Endodermal cell (in vitro differentiated cells): ENCODE measurements at regions not wholly inside any gene's neighbourhood (a gene's known extent, or its start where the extent isn't known, plus 50 kb on each side); places are given as distances from the start of the nearest gene placed in this dataset.
"Not testable (repeated sequence)": the region's sequence is repeated elsewhere in the genome, so short reads cannot be mapped to it uniquely, and the experiment has no call there.

Experiments used
- DNase-seq: peaks from one replicate; pipeline ENCODE4 v3.0.0-alpha.2; 2017
- H3K27ac ChIP-seq: 2 replicates; pipeline ENCODE4 v1.5.1; 2013; ENCODE audit warnings: mild to moderate bottlenecking, low read depth, low read length, moderate library complexity
- H3K27me3 ChIP-seq: 2 replicates; pipeline ENCODE4 v1.6.1; 2013; ENCODE audit warnings: mild to moderate bottlenecking, low read length, moderate library complexity; ENCODE audit not compliant: insufficient read depth, control insufficient read depth, poor library complexity, severe bottlenecking
- H3K36me3 ChIP-seq: 2 replicates; pipeline ENCODE4 v1.7.0; 2013; ENCODE audit warnings: mild to moderate bottlenecking, low read length, moderate library complexity; ENCODE audit not compliant: control insufficient read depth, insufficient read depth
- H3K4me1 ChIP-seq: one replicate; pipeline ENCODE4 v1.7.0; 2013; ENCODE audit warnings: low read length; ENCODE audit not compliant: control insufficient read depth, insufficient read depth
- H3K4me3 ChIP-seq: 2 replicates; pipeline ENCODE4 v1.5.1; 2013; ENCODE audit warnings: mild to moderate bottlenecking, low read length, moderate library complexity
- H3K9ac ChIP-seq: 2 replicates; pipeline ENCODE4 v1.6.1; 2013; ENCODE audit warnings: mild to moderate bottlenecking, low read length, moderate library complexity; ENCODE audit not compliant: poor library complexity, severe bottlenecking; ENCODE audit errors: extremely low read depth
- H3K9me3 ChIP-seq: 2 replicates; pipeline ENCODE4 v1.6.1; 2013; ENCODE audit warnings: mild to moderate bottlenecking, low read length, moderate library complexity; ENCODE audit not compliant: control insufficient read depth
- H3K27ac Mint-ChIP-seq: 2 replicates; pipeline ENCODE4 v1.8.0; 2020; ENCODE audit warnings: mixed read lengths
- H3K27me3 Mint-ChIP-seq: 2 replicates; pipeline ENCODE4 v1.8.0; 2021; ENCODE audit warnings: mild to moderate bottlenecking, mixed read lengths; ENCODE audit not compliant: insufficient read depth
- H3K36me3 Mint-ChIP-seq: 2 replicates; pipeline ENCODE4 v1.8.0; 2020; ENCODE audit warnings: low read depth, mixed read lengths
- H3K4me1 Mint-ChIP-seq: 2 replicates; pipeline ENCODE4 v1.8.0; 2020; ENCODE audit warnings: mixed read lengths
- H3K4me3 Mint-ChIP-seq: 2 replicates; pipeline ENCODE4 v1.8.0; 2020; ENCODE audit warnings: mild to moderate bottlenecking, moderate library complexity, mixed read lengths
- H3K9me3 Mint-ChIP-seq: 2 replicates; pipeline ENCODE4 v1.8.0; 2020; ENCODE audit warnings: mild to moderate bottlenecking, mixed read lengths
- CTCF ChIP-seq: fragments of 200-600 bp; sonication (generic); conservative IDR thresholded peaks from 2 replicates; pipeline ENCODE4 v1.5.0; 2021; ENCODE audit warnings: antibody characterized with exemption, mild to moderate bottlenecking
- WGBS, 2 experiments: methylation state at CpG; one replicate each; pipeline versions ENCODE4 v1.1.5 to v1.1.7; 2013; ENCODE audit warnings: missing lambda C conversion rate in 2 of 2, mixed read lengths in 1 of 2; ENCODE audit not compliant: insufficient coverage in 1 of 2, insufficient read length in 1 of 2; 5-methylcytosine and 5-hydroxymethylcytosine counted together

- Histone ChIP-seq H3K36me3 (no peaks in the 10 kb centered on the region), H3K4me3 (no peak overlapping the region), H3K4me1 (no peaks in the 10 kb centered on the region), H3K9me3 (no peaks in the 10 kb centered on the region), H3K9ac (no peak overlapping the region), H3K27ac (no peak overlapping the region), H3K27me3 (no peaks in the 10 kb centered on the region)
- Mint-ChIP-seq H3K4me1 (no peaks in the 10 kb centered on the region), H3K27me3 (no peaks in the 10 kb centered on the region), H3K9me3 (peaks cover 1% of the 10 kb centered on the region), H3K36me3 (no peaks in the 10 kb centered on the region), H3K4me3 (no peak overlapping the region), H3K27ac (no peak overlapping the region)
- no peak for DNase-seq
- no peak for TF ChIP-seq CTCF
- WGBS, 2 experiments = 89 to 100% methylated on average over 2 to 5 of the region's 5 CpGs
Observed at GRCh38 chr5:87198010-87198409, 69.7 kb upstream of the RASA1 start.

DNA sequence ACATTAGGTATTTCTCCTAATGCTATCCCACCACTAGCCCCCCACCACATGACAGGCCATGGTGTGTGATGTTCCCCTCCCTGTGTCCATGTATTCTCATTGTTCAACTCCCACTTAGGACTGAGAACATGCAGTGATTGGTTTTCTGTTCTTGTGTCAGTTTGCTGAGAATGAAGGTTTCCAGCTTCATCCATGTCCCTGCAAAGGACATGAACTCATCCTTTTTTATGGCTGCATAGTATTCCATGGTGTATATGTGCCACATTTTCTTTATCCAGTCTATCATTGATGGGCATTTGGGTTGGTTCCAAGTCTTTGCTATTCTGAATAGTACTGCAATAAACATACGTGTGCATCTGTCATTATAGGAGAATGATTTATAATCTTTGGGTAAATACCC is 68.4 kb upstream of the RASA1 start:
- 95% methylated on average over 1 of the region's 1 CpG; no CpG with 5 or more reads in 1 of the 2 experiments for WGBS, 2 experiments
- not testable (repeated sequence) for H3K9ac ChIP-seq, H3K4me3 Mint-ChIP-seq, H3K36me3 ChIP-seq, H3K4me1 ChIP-seq, H3K27ac Mint-ChIP-seq, H3K27me3 ChIP-seq, H3K9me3 ChIP-seq, DNase-seq, H3K27ac ChIP-seq, H3K4me3 ChIP-seq, H3K4me1 Mint-ChIP-seq, H3K9me3 Mint-ChIP-seq, H3K36me3 Mint-ChIP-seq, H3K27me3 Mint-ChIP-seq

DNA sequence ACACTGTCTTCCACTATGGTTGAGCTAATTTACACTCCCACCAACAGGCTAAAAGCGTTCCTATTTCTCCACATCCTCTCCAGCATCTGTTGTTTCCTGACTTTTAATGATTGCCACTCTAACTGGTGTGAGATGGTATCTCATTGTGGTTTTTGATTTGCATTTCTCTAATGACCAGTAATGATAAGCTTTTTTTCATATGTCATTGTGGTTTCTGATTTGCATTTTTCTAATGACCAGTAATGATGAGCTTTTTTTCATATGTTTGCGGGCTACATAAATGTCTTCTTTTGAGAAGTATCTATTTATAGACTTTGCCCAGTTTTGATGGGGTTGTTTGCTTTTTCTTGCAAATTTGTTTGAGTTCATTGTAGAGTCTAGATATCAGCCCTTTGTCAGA is 68.0 kb upstream of the RASA1 start:
- H3K27ac ChIP-seq, H3K27me3 Mint-ChIP-seq, H3K9me3 ChIP-seq, DNase-seq, H3K36me3 Mint-ChIP-seq, H3K4me1 Mint-ChIP-seq, H3K4me3 ChIP-seq, H3K27ac Mint-ChIP-seq, H3K9ac ChIP-seq, H3K27me3 ChIP-seq, H3K4me3 Mint-ChIP-seq, H3K4me1 ChIP-seq, H3K9me3 Mint-ChIP-seq, H3K36me3 ChIP-seq: not testable (repeated sequence)
- 81 to 92% methylated on average over 2 of the region's 2 CpGs for WGBS, 2 experiments

- Mint-ChIP-seq H3K27ac (no peak overlapping the region), H3K4me3 (no peak overlapping the region), H3K4me1 (no peaks in the 10 kb centered on the region), H3K36me3 (no peaks in the 10 kb centered on the region), H3K27me3 (no peaks in the 10 kb centered on the region), H3K9me3 (peaks cover 8% of the 10 kb centered on the region)
- Histone ChIP-seq H3K36me3 (no peaks in the 10 kb centered on the region), H3K4me3 (no peak overlapping the region), H3K9ac (no peak overlapping the region), H3K4me1 (no peaks in the 10 kb centered on the region), H3K27ac (no peak overlapping the region), H3K27me3 (no peaks in the 10 kb centered on the region), H3K9me3 (no peaks in the 10 kb centered on the region)
- 95% methylated on average over 1 of the region's 1 CpG; no CpG with 5 or more reads in 1 of the 2 experiments for WGBS, 2 experiments
- no peak for DNase-seq
- no peak for TF ChIP-seq CTCF
Observed at GRCh38 chr5:87210076-87210475, 57.6 kb upstream of the RASA1 start.
